ENCODE measurements at regions not wholly inside any gene's neighbourhood (a gene's known extent, or its start where the extent isn't known, plus 50 kb on each side); places are given as distances from the start of the nearest gene placed in this dataset.

DNA sequence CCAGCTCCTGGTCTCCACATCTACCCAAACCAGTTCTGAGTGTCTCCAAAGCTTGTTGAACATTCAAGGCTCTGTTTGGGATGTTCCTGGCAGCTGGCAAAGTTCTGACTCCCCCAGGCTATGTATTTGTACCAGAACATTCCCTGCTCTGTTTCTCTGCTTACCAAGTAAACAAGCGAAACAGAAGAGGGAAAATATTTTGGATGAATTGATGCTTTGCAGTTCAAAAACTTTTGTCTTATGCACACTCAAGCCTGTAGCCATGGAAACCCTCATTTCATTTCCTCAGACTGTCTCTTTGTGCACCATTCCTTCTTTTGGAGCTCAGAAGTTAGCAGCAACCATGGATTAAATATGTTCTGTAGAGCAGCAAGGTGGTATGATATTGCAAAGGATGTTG, 145.8 kb downstream of the ACTL7B start:
- DNase-seq, result no peak

- DNase-seq, result no peak
These were observed 146.7 kb downstream of the ACTL7B start for GRCh38 chr9:108709126-108709525.

GRCh38 chr9:108708448-108708847, 147.3 kb downstream of the ACTL7B start:
- no peak for DNase-seq

DNA sequence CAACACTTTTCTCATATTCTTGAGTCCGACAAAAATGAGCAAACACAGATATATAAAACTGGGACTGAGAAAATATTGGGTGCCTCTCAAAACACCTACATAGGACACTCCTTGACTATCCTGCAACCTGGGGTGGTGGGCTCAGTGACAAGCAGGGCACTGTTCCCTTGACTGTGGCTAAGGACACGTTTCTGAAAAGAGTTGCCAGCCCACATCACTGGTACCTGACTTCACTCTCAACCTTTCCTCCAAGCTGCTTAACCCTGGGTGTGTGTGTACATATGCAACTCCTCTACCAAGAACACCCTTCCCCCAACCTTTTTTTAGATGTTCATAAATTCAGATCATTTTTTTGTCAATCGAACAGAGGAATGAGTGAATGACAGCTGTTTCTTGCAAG, 148.7 kb downstream of the ACTL7B start:
- no peak for DNase-seq

DNA sequence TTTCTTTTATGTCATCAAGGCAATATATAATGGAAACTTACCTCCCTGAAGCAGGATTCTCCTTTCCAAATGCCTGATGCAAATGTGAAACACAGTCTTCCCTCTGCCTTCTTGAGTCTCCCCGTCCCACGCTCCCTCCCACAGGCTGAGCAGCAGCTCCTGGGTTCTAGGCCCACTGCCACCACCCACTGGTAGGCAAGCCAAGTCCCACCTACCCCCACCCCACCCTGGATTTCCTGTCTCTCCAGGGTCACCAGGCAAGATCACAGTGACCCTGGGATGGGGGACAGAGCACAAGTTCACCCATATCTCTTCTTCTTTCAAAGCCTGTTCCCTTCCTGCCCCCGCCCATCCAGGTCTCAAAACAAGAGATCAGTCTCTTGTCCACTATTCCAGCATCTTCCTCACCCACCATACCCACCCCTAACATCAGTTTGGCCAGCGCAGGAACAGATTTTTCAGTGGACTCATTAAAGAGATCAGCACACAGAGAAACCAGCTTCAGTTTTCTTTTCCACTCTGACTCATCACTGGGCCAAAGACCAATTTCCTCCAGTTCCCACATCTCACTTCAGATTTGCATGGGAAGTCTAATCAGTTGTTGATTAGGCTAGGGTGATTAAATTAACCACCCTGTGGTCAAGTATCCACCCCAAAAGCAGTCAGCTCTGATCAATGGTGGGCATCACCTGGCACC, 151.5 kb downstream of the ACTL7B start:
- DNase-seq, result no peak

DNA sequence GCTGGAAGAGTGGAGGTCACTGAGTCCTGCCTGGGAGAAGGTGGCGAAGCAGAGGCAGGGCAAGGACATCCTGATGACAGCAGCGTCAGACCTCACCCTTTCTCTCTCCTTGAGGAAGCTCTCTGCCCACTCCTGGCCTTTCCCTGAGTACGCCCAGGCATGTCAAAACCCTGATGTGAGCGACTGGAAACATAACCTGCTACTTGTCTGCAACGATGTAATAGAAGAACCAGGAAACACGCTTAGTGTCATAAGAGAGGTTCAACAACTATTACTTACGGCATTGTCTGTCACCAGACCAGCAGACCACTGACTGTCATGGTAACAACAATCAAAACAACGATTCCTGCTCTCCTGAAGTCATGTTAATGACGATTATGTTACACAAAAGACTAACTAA, 152.4 kb downstream of the ACTL7B start:
- DNase-seq, result no peak

- no peak for DNase-seq
These were observed 153.1 kb downstream of the ACTL7B start for GRCh38 chr9:108702681-108703080.

DNA sequence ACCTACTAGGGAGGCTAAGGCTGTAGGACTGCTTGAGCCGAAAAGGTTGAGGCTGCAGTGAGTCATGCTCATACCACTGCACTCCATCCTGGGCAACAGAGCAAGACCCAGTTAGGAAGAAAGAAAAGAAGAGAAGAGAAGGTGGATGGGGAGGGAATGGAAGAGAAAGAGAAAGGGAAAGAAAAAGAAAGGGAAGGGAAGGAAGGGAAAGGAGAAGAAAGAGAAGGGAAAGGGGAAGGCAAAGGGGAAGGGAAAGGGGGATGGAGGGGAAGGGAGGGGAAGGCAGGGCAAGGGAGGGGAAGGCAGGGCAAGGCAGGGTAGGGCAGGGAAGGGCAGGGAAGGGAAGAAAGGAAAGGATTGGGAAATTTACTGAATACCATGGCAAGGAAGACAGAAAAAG, 157.0 kb downstream of the ACTL7B start:
- no peak for DNase-seq

GRCh38 chr9:108698231-108698630, 157.6 kb downstream of the ACTL7B start:
- DNase-seq, result no peak

- no peak for DNase-seq
These were observed 159.6 kb downstream of the ACTL7B start for GRCh38 chr9:108696156-108696555.

DNA sequence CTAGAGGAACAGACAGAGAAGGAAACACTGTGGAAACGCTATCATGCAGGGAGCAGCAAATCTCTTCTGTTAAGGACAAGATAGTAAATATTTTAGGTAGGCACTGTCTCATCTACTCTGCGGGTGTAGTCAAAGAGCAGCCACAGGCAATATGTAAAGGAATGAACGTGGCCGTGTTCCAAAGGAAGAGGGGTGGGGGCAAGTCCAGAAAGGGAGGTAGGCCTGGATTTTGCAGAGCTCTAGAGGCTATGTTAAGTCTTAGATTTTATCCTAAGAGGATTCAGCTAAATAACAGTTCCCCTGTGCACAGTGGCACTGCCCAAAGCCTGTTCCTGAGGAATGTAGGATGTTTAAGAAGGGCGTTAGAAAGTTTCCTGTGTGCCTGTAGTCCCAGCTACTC, 161.6 kb downstream of the ACTL7B start:
- no peak for DNase-seq

- DNase-seq, result no peak
These were observed 164.2 kb downstream of the ACTL7B start for GRCh38 chr9:108691614-108692013.

DNA sequence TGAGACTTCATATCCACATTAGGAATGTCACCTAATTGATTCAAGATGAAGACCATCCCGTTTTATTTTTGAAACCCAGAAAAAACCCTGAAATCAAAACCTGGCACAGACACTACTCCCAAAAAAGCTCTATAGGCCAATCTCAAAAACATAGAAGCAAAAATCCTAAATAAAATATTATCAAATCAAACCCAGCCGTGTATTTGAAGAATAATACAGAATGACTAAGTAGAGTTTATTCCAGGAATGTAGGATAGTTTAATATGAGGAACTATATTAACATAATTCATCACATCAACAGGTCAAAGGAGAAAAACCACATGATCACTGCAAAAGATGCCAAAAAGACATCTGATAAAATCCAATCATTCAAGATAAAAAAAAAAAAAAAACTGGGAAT, 167.1 kb downstream of the ACTL7B start:
- no peak for DNase-seq

GRCh38 chr9:108688051-108688450, 167.7 kb downstream of the ACTL7B start:
- DNase-seq, result no peak

GRCh38 chr9:108687006-108687987, 168.5 kb downstream of the ACTL7B start:
- DNase-seq, result no peak

DNA sequence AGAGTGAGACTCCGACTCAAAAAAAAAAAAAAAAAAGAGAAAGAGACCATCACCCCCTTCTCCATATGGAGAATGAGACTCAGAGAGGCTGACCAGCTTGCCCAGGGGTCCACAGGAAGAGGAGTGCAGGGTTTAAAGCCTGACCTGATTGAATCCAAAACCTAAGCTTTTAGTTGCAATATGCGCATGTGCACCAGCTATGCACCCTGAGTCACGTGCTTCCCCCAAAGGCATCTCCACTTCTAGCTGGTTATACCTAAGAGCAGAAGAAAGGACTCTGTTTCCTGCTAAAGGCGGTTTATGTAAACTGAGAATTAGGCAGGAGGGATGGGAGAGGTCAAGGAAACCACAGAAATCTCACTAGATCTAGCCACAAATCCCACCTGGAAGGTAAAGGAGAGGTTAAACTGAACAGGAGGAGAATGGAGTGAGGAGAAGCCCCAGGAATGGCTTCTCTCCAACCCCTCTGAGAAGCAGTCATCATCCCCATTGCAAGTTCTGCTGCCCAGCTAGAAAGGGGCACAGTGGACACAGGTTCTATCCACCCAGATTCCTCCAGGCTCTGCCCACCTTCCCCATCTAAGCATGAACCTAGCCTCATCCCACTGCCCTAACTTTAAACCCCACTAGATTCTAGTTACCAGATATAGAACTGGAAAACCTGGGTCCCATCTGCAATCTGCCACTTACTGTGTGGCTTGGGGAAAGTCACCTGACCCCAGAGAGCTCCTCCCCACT, 171.3 kb downstream of the ACTL7B start:
- DNase-seq, result no peak

GRCh38 chr9:108683245-108683644, 172.5 kb downstream of the ACTL7B start:
- no peak for DNase-seq

DNA sequence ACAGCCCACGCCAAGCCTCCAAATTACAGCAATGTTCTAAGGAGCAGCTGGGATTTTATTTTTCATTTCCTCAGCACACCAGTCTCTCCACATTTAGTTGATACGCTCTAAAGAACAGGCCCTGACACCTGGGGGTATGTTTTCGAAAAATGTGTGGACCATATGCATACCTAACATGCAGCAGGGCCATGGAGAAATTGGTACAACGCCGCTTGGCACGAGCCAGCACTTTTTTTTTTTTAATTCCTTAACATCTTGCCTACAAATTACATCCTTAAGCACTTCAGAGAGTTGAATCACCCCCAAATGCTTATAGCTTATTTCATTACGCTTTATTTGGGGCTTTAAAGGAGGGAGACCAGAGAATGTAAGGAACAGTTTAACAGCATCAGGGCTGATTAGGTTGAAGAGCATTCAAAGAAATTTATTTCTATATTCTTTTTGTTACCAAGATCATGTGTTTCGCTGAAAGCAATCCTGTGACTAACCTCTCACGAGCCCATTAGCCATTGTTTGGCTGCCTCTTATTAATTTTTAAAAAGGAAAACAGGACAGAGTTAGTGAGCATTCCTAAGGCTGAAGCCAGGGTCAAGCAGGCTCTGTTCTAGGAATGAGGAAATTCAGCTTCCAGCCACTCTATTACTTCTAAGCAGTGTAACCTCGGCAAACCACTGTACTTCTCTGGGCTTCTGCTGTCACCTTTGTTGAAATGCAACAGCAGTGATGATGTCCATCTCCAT, 173.8 kb downstream of the ACTL7B start:
- no peak for DNase-seq

DNA sequence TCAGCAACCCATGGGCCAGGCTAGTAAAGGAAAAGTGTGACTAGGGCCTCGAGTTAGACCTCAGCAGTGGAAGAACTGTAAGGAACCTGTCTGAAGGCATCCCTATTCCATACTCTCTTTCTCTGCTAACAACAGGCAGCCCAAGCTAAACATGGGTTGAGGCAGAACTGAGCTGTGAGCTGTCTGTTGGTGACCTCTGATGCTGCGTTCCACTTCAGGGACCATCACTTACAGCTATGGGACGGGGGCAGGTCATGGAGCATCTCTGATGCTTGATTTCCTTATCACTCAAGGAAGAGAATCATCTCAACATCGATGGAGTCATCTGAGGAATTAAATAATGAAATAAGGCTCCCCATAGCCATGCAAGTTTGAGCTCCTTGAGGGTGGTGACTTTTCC, 174.8 kb downstream of the ACTL7B start:
- no peak for DNase-seq

DNA sequence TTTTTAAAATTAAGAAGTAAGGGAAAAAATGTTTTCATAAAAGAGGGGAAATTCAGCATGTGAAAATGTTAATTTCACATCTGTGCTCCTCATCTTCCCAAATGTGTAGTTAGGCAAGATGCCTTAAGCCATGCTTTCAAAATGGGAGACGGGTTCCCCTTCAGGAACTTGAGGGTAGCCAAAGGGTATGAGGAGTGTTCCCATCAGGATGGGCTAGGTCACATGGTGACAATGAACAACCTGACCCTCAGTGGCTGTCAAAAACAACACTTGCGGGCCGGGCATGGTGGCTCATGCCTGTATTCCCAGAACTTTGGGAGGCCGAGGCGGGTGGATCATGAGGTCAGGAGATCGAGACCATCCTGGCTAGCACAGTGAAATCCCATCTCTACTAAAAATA, 178.0 kb downstream of the ACTL7B start:
- DNase-seq, result no peak

GRCh38 chr9:108676355-108676754, 179.4 kb downstream of the ACTL7B start:
- DNase-seq, result no peak

- DNase-seq, result no peak
These were observed 180.1 kb downstream of the ACTL7B start for GRCh38 chr9:108675708-108676107.
